Spleen (tissue), 11 donors: ENCODE measurements at regions not wholly inside any gene's neighbourhood (a gene's known extent, or its start where the extent isn't known, plus 50 kb on each side); places are given as distances from the start of the nearest gene placed in this dataset.

ENCODE experiments used
- DNase-seq: peaks from one replicate; pipeline ENCODE4 v3.0.0-alpha.2; 2020
- H3K27ac ChIP-seq, 8 donors: fragments of 200-600 bp; sonication (generic) in 7 of 8; 1 replicate in 4 of 8; 2 replicates in 4 of 8; pipeline versions ENCODE4 v1.5.0 to v1.8.0; 2016 to 2021; ENCODE audit warnings: inconsistent platforms in 4 of 8, mild to moderate bottlenecking in 4 of 8, moderate library complexity in 1 of 8
- H3K27me3 ChIP-seq, 7 donors: fragments of 200-600 bp; sonication (generic) in 6 of 7; replicated peaks in 1 of 7; 1 replicate in 4 of 7; 2 replicates in 3 of 7; pipeline versions ENCODE4 v1.5.0 to v1.8.0; 2016 to 2021; ENCODE audit warnings: inconsistent platforms in 3 of 7, mild to moderate bottlenecking in 1 of 7
- H3K36me3 ChIP-seq, 6 donors: fragments of 200-600 bp; sonication (generic) in 5 of 6; 1 replicate in 4 of 6; 2 replicates in 2 of 6; pipeline versions ENCODE4 v1.5.0 to v1.8.0; 2016 to 2021; ENCODE audit warnings: inconsistent platforms in 2 of 6
- H3K4me1 ChIP-seq, 6 donors: fragments of 200-600 bp; sonication (generic) in 5 of 6; 1 replicate in 3 of 6; 2 replicates in 3 of 6; pipeline versions ENCODE4 v1.5.0 to v1.8.0; 2016 to 2021; ENCODE audit warnings: inconsistent platforms in 3 of 6
- H3K4me3 ChIP-seq, 8 donors: fragments of 200-600 bp; sonication (generic) in 7 of 8; 1 replicate in 4 of 8; 2 replicates in 4 of 8; pipeline versions ENCODE4 v1.5.0 to v1.8.0; 2016 to 2021; ENCODE audit warnings: inconsistent platforms in 4 of 8, mild to moderate bottlenecking in 4 of 8, moderate library complexity in 2 of 8
- H3K9me3 ChIP-seq, 8 donors: fragments of 200-600 bp; sonication (generic) in 7 of 8; 1 replicate in 4 of 8; 2 replicates in 4 of 8; pipeline versions ENCODE4 v1.5.0 to v1.8.0; 2016 to 2021; ENCODE audit warnings: inconsistent platforms in 4 of 8
- CTCF ChIP-seq, 11 experiments: fragments of 200-600 bp in 7 of 11; fragments of 450-650 bp in 4 of 11; sonication (generic) in 4 of 11; IDR thresholded peaks in 8 of 11; conservative IDR thresholded peaks in 3 of 11; 1 replicate in 7 of 11; 2 replicates in 4 of 11; pipeline versions ENCODE4 v1.4.0 to v1.8.0; 2016 to 2021; ENCODE audit warnings: antibody characterized with exemption in 11 of 11, inconsistent platforms in 4 of 11, mild to moderate bottlenecking in 1 of 11
- POLR2A ChIP-seq, 3 donors: fragments of 450-650 bp; IDR thresholded peaks; one replicate each; pipeline ENCODE4 v1.5.1; 2017; ENCODE audit warnings: antibody characterized with exemption in 3 of 3, mild to moderate bottlenecking in 1 of 3
- POLR2AphosphoS5 ChIP-seq, 3 donors: sonication (generic); formaldehyde crosslinking; IDR thresholded peaks; one replicate each; pipeline ENCODE4 v1.5.1; 2017; ENCODE audit warnings: antibody characterized with exemption in 3 of 3
- WGBS, 5 donors: extraction: QIAGEN DNeasy Blood & Tissue Kit in 3 of 5; methylation state at CpG; one replicate each; pipeline versions ENCODE4 v1.1.5 to v1.1.7; 2013 to 2018; 5-methylcytosine and 5-hydroxymethylcytosine counted together
- intact Hi-C: fragments of 100-400 bp; cut with DNase I; formaldehyde crosslinking; loops from one replicate; pipeline ENCODE4 v1.15.0; 2023; ENCODE audit warnings: low total_unique reads
- donor health status: healthy with polysubstance abuse.
- donor health status: DM: no; HTN: no; CAD: no; lungs with moderate emphysema.
- donor health status: DM: no; HTN: no; CAD: no.
- donor health status: Bipolar disorder and iron deficiency.
- donor health status: healthy.
- donor health status: DM: no; HTN: no; CAD: no.
- donor health status: DM: yes; HTN: yes; CAD: no.

GRCh38 chr14:104506461-104507253, 72.9 kb upstream of the C14orf180 start:
- Histone ChIP-seq H3K9me3 (peaks cover 4 to 31% (median 17%) of the 10 kb centered on the region in 8 donors), H3K27ac (no peak overlapping the region), H3K4me3 (no peak overlapping the region), H3K4me1 (no peaks in the 10 kb centered on the region), H3K27me3 (peaks cover 0 to 51% (median 0%) of the 10 kb centered on the region in 7 donors), H3K36me3 (no peaks in the 10 kb centered on the region)
- 67 to 84% (median 78%) methylated on average over 10 to 11 of the region's 11 CpGs for WGBS, 5 donors
- intact Hi-C loops, result no loop called here
- DNase-seq, result no peak
- no peak for TF ChIP-seq CTCF (IDR thresholded peaks at IDR 0.05 in 8 of 11, conservative IDR thresholded peaks at IDR 0.05 in 3 of 11)
- TF ChIP-seq POLR2AphosphoS5 (IDR thresholded peaks at IDR 0.05), result no peak
- TF ChIP-seq POLR2A (IDR thresholded peaks at IDR 0.05), result no peak

DNA sequence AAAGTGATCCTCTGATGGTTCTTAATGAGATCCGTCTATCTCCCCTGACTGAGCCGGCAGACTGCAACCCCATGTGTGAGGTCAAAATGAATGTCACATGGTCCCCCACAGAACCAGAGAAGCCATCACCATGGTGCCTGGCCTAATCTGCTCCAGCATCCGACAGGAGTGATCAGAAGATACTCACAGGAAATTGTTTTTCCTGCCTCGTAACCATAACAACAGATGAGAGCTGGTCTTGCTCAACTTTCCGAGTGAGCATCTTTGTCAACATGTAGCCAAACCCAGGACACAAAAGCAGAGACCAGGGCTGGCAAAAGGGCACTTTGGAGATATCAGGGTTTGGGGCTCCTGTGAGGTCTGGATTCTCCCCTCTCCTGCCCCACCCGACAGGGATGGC, 72.1 kb upstream of the C14orf180 start:
- TF ChIP-seq POLR2A (IDR thresholded peaks at IDR 0.05) (no peak), POLR2AphosphoS5 (IDR thresholded peaks at IDR 0.05) (no peak), CTCF (IDR thresholded peaks at IDR 0.05 in 8 of 11, conservative IDR thresholded peaks at IDR 0.05 in 3 of 11) (no peak)
- Histone ChIP-seq H3K9me3 (peaks cover 0 to 23% (median 9%) of the 10 kb centered on the region in 8 donors), H3K27ac (no peak overlapping the region), H3K27me3 (peaks cover 0 to 51% (median 0%) of the 10 kb centered on the region in 7 donors), H3K36me3 (no peaks in the 10 kb centered on the region), H3K4me1 (no peaks in the 10 kb centered on the region), H3K4me3 (no peak overlapping the region)
- no peak for DNase-seq
- intact Hi-C loops, result no loop called here
- WGBS, 5 donors, result 53 to 66% (median 63%) methylated on average over 5 to 6 of the region's 6 CpGs

DNA sequence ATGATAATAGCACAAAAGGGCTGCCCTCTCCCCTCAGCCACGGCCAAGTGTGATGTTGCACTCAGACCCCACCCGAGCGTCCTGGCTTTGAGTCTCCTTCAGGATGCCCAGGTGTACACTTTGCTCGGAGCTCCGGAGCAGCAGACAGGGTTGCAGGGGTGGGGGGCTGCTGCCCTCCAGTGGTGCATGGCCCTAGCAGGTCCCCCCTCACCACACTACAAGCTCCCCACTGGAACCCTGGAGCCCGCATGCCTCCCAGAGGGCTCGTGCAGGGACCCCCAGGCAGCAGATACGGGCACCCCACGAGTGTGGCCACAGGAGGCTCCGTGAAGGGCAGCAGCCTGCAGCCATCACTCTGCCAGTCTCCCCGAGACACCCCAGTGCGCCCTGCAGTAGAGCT, 69.9 kb upstream of the C14orf180 start:
- WGBS, 5 donors, result 70 to 76% (median 75%) methylated on average over 6 to 12 of the region's 12 CpGs
- peak in 1 of 11 experiments; percentile 9 for TF ChIP-seq CTCF (IDR thresholded peaks at IDR 0.05 in 8 of 11, conservative IDR thresholded peaks at IDR 0.05 in 3 of 11)
- no peak for TF ChIP-seq POLR2A (IDR thresholded peaks at IDR 0.05)
- TF ChIP-seq POLR2AphosphoS5 (IDR thresholded peaks at IDR 0.05), result no peak
- no peaks in the 10 kb centered on the region for H3K4me1 ChIP-seq
- peaks cover 0 to 9% (median 0%) of the 10 kb centered on the region in 8 donors for H3K9me3 ChIP-seq
- no peak overlapping the region for H3K27ac ChIP-seq
- H3K27me3 ChIP-seq, result peaks cover 0 to 56% (median 0%) of the 10 kb centered on the region in 7 donors
- no peaks in the 10 kb centered on the region for H3K36me3 ChIP-seq
- H3K4me3 ChIP-seq, result no peak overlapping the region
- DNase-seq, result no peak
- intact Hi-C loops, result no loop called here

DNA sequence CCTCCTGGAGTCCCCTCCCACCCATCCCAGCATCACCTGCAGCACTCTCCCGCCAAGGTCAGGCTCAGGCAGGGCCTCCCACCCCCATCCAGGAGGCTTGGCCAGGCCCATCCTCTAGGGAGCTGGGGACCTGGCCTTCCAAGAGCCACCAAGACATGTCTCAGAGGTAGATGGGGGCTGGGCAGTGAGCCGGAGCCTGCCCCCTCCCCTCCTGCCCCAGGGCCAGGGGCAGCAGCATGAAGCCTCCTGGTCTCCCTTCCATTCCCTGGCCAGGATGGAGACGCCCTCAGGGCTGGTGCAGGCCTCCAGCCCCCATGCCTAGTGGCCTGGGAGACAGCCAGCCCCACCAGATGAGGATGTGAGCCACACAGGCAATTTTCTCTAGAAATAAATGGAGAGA, 69.3 kb upstream of the C14orf180 start:
- no peak for DNase-seq
- intact Hi-C loops, result no loop called here
- WGBS, 5 donors, result 46 to 62% (median 57%) methylated on average over 3 of the region's 3 CpGs
- Histone ChIP-seq H3K4me3 (no peak overlapping the region), H3K9me3 (peaks cover 0 to 9% (median 0%) of the 10 kb centered on the region in 8 donors), H3K27ac (no peak overlapping the region), H3K4me1 (no peaks in the 10 kb centered on the region), H3K27me3 (peaks cover 0 to 50% (median 0%) of the 10 kb centered on the region in 7 donors), H3K36me3 (no peaks in the 10 kb centered on the region)
- TF ChIP-seq CTCF (IDR thresholded peaks at IDR 0.05 in 8 of 11, conservative IDR thresholded peaks at IDR 0.05 in 3 of 11) (no peak), POLR2AphosphoS5 (IDR thresholded peaks at IDR 0.05) (no peak), POLR2A (IDR thresholded peaks at IDR 0.05) (no peak)
